Neural crest cell (in vitro differentiated cells): ENCODE measurements at regions not wholly inside any gene's neighbourhood (a gene's known extent, or its start where the extent isn't known, plus 50 kb on each side); places are given as distances from the start of the nearest gene placed in this dataset.

Source experiments
- DNase-seq: peaks from one replicate; pipeline ENCODE4 v3.0.0; 2021; ENCODE audit warnings: low read depth, mixed read lengths, low spot score
- H3K27ac Mint-ChIP-seq: one replicate; pipeline ENCODE4 v1.8.0; 2021; ENCODE audit warnings: mild to moderate bottlenecking, mixed read lengths; ENCODE audit not compliant: unreplicated experiment
- H3K27me3 Mint-ChIP-seq: 2 replicates; pipeline ENCODE4 v1.8.0; 2021; ENCODE audit warnings: low read depth, mild to moderate bottlenecking, mixed read lengths
- H3K36me3 Mint-ChIP-seq: 2 replicates; pipeline ENCODE4 v1.8.0; 2021; ENCODE audit warnings: low read depth, mild to moderate bottlenecking, mixed read lengths
- H3K4me1 Mint-ChIP-seq: 2 replicates; pipeline ENCODE4 v1.8.0; 2021; ENCODE audit warnings: mixed read lengths
- H3K4me3 Mint-ChIP-seq: one replicate; pipeline ENCODE4 v1.8.0; 2021; ENCODE audit warnings: mild to moderate bottlenecking, mixed read lengths
- H3K9me3 Mint-ChIP-seq: 2 replicates; pipeline ENCODE4 v1.8.0; 2021; ENCODE audit warnings: mixed read lengths
- CTCF ChIP-seq: fragments of 200-600 bp; sonication (generic); conservative IDR thresholded peaks from 2 replicates; pipeline ENCODE4 v1.5.0; 2021; ENCODE audit warnings: antibody characterized with exemption, mild to moderate bottlenecking

GRCh38 chr3:137420198-137420995 is 343.7 kb upstream of the SOX14 start:
- H3K4me1 Mint-ChIP-seq: no peaks in the 10 kb centered on the region

GRCh38 chr3:137438561-137438960 is 325.6 kb upstream of the SOX14 start:
- Mint-ChIP-seq H3K4me3 (no peak overlapping the region), H3K27ac (no peak overlapping the region), H3K4me1 (no peaks in the 10 kb centered on the region), H3K36me3 (no peaks in the 10 kb centered on the region), H3K9me3 (peaks cover 5% of the 10 kb centered on the region), H3K27me3 (peaks cover 9% of the 10 kb centered on the region)
- no peak for DNase-seq
- TF ChIP-seq CTCF: no peak

More at GRCh38 chr3:137420198-137420995, 343.7 kb upstream of the SOX14 start:
- H3K36me3 Mint-ChIP-seq: peaks cover 8% of the 10 kb centered on the region
- no peak for TF ChIP-seq CTCF
- H3K9me3 Mint-ChIP-seq: peaks cover 14% of the 10 kb centered on the region
- no peak for DNase-seq
- H3K27ac Mint-ChIP-seq: no peak overlapping the region
- no peak overlapping the region for H3K4me3 Mint-ChIP-seq
- H3K27me3 Mint-ChIP-seq: peaks cover 13% of the 10 kb centered on the region

- Mint-ChIP-seq H3K9me3 (peaks cover 6% of the 10 kb centered on the region), H3K4me1 (peaks cover 4% of the 10 kb centered on the region), H3K36me3 (no peaks in the 10 kb centered on the region), H3K27me3 (peaks cover 2% of the 10 kb centered on the region), H3K4me3 (no peak overlapping the region), H3K27ac (no peak overlapping the region)
- TF ChIP-seq CTCF: no peak
- no peak for DNase-seq
These were observed 303.2 kb upstream of the SOX14 start for GRCh38 chr3:137460944-137461343.

- Mint-ChIP-seq H3K27ac (no peak overlapping the region), H3K4me3 (no peak overlapping the region), H3K27me3 (peaks cover 7% of the 10 kb centered on the region), H3K36me3 (no peaks in the 10 kb centered on the region), H3K9me3 (peaks cover 6% of the 10 kb centered on the region), H3K4me1 (peaks cover 17% of the 10 kb centered on the region)
- no peak for DNase-seq
- TF ChIP-seq CTCF: no peak
These were observed 301.0 kb upstream of the SOX14 start for GRCh38 chr3:137463131-137463530.

- Mint-ChIP-seq H3K36me3 (no peaks in the 10 kb centered on the region), H3K27ac (peak overlapping the region; percentile 58), H3K4me1 (peaks cover 23% of the 10 kb centered on the region), H3K9me3 (peaks cover 6% of the 10 kb centered on the region), H3K27me3 (peaks cover 9% of the 10 kb centered on the region), H3K4me3 (no peak overlapping the region)
- no peak for DNase-seq
- no peak for TF ChIP-seq CTCF
These were observed 299.8 kb upstream of the SOX14 start for GRCh38 chr3:137464341-137464740.
